ENCODE measurements at regions not wholly inside any gene's neighbourhood (a gene's known extent, or its start where the extent isn't known, plus 50 kb on each side); places are given as distances from the start of the nearest gene placed in this dataset.

- in situ Hi-C loops (cut with MboI; ENCODE audit: low pct_unique_long_range_greater_than_20kb, low sequenced_read_pairs, unreplicated experiment): no loop called here
- DNase-seq (ENCODE audit: low spot score): no peak
- TF ChIP-seq CTCF (IDR thresholded peaks at IDR 0.05; ENCODE audit: extremely low read depth, insufficient read depth, missing control alignments): no peak
Measured at GRCh38 chr6:1242021-1242420, 69.9 kb upstream of the FOXQ1 start.

GRCh38 chr6:1240766-1241318 lies 71.1 kb upstream of the FOXQ1 start:
- TF ChIP-seq CTCF (IDR thresholded peaks at IDR 0.05; ENCODE audit: extremely low read depth, insufficient read depth, missing control alignments): no peak
- DNase-seq (ENCODE audit: low spot score): no peak
- in situ Hi-C loops (cut with MboI; ENCODE audit: low pct_unique_long_range_greater_than_20kb, low sequenced_read_pairs, unreplicated experiment): no loop called here

GRCh38 chr6:1239805-1240204 lies 72.1 kb upstream of the FOXQ1 start:
- in situ Hi-C loops (cut with MboI; ENCODE audit: low pct_unique_long_range_greater_than_20kb, low sequenced_read_pairs, unreplicated experiment): no loop called here
- TF ChIP-seq CTCF (IDR thresholded peaks at IDR 0.05; ENCODE audit: extremely low read depth, insufficient read depth, missing control alignments): no peak
- no peak for DNase-seq (ENCODE audit: low spot score)

- DNase-seq (ENCODE audit: low spot score): no peak
- no peak for TF ChIP-seq CTCF (IDR thresholded peaks at IDR 0.05; ENCODE audit: extremely low read depth, insufficient read depth, missing control alignments)
- in situ Hi-C loops (cut with MboI; ENCODE audit: low pct_unique_long_range_greater_than_20kb, low sequenced_read_pairs, unreplicated experiment): no loop called here
Measured at GRCh38 chr6:1238040-1238439, 73.9 kb upstream of the FOXQ1 start.

GRCh38 chr6:1237636-1238035 lies 74.3 kb upstream of the FOXQ1 start:
- no peak for DNase-seq (ENCODE audit: low spot score)
- no peak for TF ChIP-seq CTCF (IDR thresholded peaks at IDR 0.05; ENCODE audit: extremely low read depth, insufficient read depth, missing control alignments)
- in situ Hi-C loops (cut with MboI; ENCODE audit: low pct_unique_long_range_greater_than_20kb, low sequenced_read_pairs, unreplicated experiment): no loop called here

GRCh38 chr6:1235825-1236224 lies 76.1 kb upstream of the FOXQ1 start:
- no peak for DNase-seq (ENCODE audit: low spot score)
- no peak for TF ChIP-seq CTCF (IDR thresholded peaks at IDR 0.05; ENCODE audit: extremely low read depth, insufficient read depth, missing control alignments)
- in situ Hi-C loops (cut with MboI; ENCODE audit: low pct_unique_long_range_greater_than_20kb, low sequenced_read_pairs, unreplicated experiment): no loop called here

GRCh38 chr6:1233924-1234323 lies 78.0 kb upstream of the FOXQ1 start:
- no peak for DNase-seq (ENCODE audit: low spot score)
- in situ Hi-C loops (cut with MboI; ENCODE audit: low pct_unique_long_range_greater_than_20kb, low sequenced_read_pairs, unreplicated experiment): no loop called here
- TF ChIP-seq CTCF (IDR thresholded peaks at IDR 0.05; ENCODE audit: extremely low read depth, insufficient read depth, missing control alignments): no peak
